K562 (cell line): ENCODE measurements at regions not wholly inside any gene's neighbourhood (a gene's known extent, or its start where the extent isn't known, plus 50 kb on each side); places are given as distances from the start of the nearest gene placed in this dataset.

Source experiments
- CBFA2T2 ChIP-seq: fragments of 450-650 bp; conservative IDR thresholded peaks from 2 replicates; pipeline ENCODE4 v1.6.1; 2017; ENCODE audit warnings: mild to moderate bottlenecking
- GTF2A2 ChIP-seq: IDR thresholded peaks from 2 replicates; pipeline ENCODE4 v1.6.1; 2016; ENCODE audit warnings: mild to moderate bottlenecking, missing genetic modification characterization, missing compliant biosample characterization
- L3MBTL2 ChIP-seq: fragments of 450-650 bp; IDR thresholded peaks from 2 replicates; pipeline ENCODE4 v1.6.1; 2016; ENCODE audit warnings: mild to moderate bottlenecking, moderate library complexity
- LEF1 ChIP-seq: fragments of 450-650 bp; IDR thresholded peaks from 2 replicates; pipeline ENCODE4 v1.6.1; 2016; ENCODE audit warnings: mild to moderate bottlenecking
- NFE2 ChIP-seq: IDR thresholded peaks from 2 replicates; pipeline ENCODE4 v1.6.1; 2014; ENCODE audit warnings: antibody characterized with exemption, low read depth
- SMARCC2 ChIP-seq: fragments of 450-650 bp; IDR thresholded peaks from 2 replicates; pipeline ENCODE4 v1.6.1; 2017; ENCODE audit warnings: antibody characterized with exemption, moderate library complexity, mild to moderate bottlenecking, low read depth
- SOX6 ChIP-seq: fragments of 450-650 bp; IDR thresholded peaks from 2 replicates; pipeline ENCODE4 v1.6.1; 2014; ENCODE audit warnings: mild to moderate bottlenecking
- TBL1XR1 ChIP-seq, 2 experiments: IDR thresholded peaks; 2 replicates each; pipeline ENCODE4 v1.6.1; 2012; ENCODE audit warnings: improper control_type of control experiment in 2 of 2, low read length in 2 of 2, mild to moderate bottlenecking in 1 of 2
- TF ChIP-seq, protein P1 (sequence below), 2 experiments: fragments of 450-650 bp; IDR thresholded peaks; 2 replicates each; pipeline ENCODE4 v1.6.1; 2018; ENCODE audit warnings: mild to moderate bottlenecking in 2 of 2, low read depth in 1 of 2; ENCODE audit not compliant: partially characterized antibody in 2 of 2
- TF ChIP-seq, protein P2 (sequence below): fragments of 250-450 bp; sonication (Bioruptor Pico); IDR thresholded peaks from 2 replicates; pipeline ENCODE4 v1.5.0; 2021
- TF ChIP-seq, protein P3 (sequence below): fragments of 450-650 bp; IDR thresholded peaks from 2 replicates; pipeline ENCODE4 v1.6.1; 2016; ENCODE audit warnings: mild to moderate bottlenecking, moderate library complexity

DNA sequence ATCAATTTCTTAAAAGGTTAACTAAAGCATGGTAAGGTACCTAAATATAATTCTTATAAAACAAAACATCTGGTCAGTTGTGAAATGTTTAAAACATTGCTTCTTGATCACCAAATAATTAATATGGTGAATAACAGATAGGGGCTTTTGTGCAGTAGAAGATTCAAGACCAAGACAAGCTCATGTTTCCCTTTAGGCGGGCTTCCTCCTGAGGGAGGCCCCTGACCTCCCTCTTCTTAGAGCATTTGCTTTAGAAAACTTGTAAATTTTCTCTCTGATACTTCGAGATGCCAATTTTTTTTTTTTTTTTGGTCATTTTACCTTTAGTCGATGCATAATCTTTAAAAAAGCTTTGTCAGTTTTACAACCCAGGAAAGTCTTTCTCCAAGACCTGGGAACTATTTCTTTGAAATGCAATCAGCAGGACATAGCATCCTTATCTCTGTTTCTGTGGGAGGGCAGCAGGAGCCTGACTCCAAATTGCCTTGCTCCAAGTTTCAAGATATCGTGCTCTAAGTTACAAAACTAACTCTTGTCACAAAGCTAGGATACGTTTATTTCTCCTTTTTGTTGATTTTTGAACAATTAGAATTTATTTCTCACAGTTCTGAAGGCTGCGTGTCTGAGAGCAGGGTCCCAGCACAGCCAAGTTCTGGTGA lies 66.6 kb upstream of the BICD1 start (continued):
- TF ChIP-seq, protein P1, sequence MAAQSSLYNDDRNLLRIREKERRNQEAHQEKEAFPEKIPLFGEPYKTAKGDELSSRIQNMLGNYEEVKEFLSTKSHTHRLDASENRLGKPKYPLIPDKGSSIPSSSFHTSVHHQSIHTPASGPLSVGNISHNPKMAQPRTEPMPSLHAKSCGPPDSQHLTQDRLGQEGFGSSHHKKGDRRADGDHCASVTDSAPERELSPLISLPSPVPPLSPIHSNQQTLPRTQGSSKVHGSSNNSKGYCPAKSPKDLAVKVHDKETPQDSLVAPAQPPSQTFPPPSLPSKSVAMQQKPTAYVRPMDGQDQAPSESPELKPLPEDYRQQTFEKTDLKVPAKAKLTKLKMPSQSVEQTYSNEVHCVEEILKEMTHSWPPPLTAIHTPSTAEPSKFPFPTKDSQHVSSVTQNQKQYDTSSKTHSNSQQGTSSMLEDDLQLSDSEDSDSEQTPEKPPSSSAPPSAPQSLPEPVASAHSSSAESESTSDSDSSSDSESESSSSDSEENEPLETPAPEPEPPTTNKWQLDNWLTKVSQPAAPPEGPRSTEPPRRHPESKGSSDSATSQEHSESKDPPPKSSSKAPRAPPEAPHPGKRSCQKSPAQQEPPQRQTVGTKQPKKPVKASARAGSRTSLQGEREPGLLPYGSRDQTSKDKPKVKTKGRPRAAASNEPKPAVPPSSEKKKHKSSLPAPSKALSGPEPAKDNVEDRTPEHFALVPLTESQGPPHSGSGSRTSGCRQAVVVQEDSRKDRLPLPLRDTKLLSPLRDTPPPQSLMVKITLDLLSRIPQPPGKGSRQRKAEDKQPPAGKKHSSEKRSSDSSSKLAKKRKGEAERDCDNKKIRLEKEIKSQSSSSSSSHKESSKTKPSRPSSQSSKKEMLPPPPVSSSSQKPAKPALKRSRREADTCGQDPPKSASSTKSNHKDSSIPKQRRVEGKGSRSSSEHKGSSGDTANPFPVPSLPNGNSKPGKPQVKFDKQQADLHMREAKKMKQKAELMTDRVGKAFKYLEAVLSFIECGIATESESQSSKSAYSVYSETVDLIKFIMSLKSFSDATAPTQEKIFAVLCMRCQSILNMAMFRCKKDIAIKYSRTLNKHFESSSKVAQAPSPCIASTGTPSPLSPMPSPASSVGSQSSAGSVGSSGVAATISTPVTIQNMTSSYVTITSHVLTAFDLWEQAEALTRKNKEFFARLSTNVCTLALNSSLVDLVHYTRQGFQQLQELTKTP (IDR thresholded peaks at IDR 0.05; ENCODE audit: low read depth in 1 of 2, partially characterized antibody in 2 of 2) = no peak
- TF ChIP-seq CBFA2T2 (peak; percentile 16; the same call in 1 of the 2 replicates), LEF1 (peak; percentile 57; the same call in 1 of the 2 replicates), TBL1XR1 (IDR thresholded peaks at IDR 0.05; ENCODE audit: low read length in 2 of 2) (peak in 1 of 2 experiments; percentile 7; a peak in 1 of 4 replicates), GTF2A2 (no peak), L3MBTL2 (peak; percentile 41; the same call in 1 of the 2 replicates), SMARCC2 (peak; percentile 41; the same call in 1 of the 2 replicates), SOX6 (peak; percentile 48; the same call in 1 of the 2 replicates), NFE2 (no peak)
- TF ChIP-seq, protein P2, sequence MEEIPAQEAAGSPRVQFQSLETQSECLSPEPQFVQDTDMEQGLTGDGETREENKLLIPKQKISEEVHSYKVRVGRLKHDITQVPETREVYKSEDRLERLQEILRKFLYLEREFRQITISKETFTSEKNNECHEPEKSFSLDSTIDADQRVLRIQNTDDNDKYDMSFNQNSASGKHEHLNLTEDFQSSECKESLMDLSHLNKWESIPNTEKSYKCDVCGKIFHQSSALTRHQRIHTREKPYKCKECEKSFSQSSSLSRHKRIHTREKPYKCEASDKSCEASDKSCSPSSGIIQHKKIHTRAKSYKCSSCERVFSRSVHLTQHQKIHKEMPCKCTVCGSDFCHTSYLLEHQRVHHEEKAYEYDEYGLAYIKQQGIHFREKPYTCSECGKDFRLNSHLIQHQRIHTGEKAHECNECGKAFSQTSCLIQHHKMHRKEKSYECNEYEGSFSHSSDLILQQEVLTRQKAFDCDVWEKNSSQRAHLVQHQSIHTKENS (CRISPR knock-in tag) = no peak
- TF ChIP-seq, protein P3, sequence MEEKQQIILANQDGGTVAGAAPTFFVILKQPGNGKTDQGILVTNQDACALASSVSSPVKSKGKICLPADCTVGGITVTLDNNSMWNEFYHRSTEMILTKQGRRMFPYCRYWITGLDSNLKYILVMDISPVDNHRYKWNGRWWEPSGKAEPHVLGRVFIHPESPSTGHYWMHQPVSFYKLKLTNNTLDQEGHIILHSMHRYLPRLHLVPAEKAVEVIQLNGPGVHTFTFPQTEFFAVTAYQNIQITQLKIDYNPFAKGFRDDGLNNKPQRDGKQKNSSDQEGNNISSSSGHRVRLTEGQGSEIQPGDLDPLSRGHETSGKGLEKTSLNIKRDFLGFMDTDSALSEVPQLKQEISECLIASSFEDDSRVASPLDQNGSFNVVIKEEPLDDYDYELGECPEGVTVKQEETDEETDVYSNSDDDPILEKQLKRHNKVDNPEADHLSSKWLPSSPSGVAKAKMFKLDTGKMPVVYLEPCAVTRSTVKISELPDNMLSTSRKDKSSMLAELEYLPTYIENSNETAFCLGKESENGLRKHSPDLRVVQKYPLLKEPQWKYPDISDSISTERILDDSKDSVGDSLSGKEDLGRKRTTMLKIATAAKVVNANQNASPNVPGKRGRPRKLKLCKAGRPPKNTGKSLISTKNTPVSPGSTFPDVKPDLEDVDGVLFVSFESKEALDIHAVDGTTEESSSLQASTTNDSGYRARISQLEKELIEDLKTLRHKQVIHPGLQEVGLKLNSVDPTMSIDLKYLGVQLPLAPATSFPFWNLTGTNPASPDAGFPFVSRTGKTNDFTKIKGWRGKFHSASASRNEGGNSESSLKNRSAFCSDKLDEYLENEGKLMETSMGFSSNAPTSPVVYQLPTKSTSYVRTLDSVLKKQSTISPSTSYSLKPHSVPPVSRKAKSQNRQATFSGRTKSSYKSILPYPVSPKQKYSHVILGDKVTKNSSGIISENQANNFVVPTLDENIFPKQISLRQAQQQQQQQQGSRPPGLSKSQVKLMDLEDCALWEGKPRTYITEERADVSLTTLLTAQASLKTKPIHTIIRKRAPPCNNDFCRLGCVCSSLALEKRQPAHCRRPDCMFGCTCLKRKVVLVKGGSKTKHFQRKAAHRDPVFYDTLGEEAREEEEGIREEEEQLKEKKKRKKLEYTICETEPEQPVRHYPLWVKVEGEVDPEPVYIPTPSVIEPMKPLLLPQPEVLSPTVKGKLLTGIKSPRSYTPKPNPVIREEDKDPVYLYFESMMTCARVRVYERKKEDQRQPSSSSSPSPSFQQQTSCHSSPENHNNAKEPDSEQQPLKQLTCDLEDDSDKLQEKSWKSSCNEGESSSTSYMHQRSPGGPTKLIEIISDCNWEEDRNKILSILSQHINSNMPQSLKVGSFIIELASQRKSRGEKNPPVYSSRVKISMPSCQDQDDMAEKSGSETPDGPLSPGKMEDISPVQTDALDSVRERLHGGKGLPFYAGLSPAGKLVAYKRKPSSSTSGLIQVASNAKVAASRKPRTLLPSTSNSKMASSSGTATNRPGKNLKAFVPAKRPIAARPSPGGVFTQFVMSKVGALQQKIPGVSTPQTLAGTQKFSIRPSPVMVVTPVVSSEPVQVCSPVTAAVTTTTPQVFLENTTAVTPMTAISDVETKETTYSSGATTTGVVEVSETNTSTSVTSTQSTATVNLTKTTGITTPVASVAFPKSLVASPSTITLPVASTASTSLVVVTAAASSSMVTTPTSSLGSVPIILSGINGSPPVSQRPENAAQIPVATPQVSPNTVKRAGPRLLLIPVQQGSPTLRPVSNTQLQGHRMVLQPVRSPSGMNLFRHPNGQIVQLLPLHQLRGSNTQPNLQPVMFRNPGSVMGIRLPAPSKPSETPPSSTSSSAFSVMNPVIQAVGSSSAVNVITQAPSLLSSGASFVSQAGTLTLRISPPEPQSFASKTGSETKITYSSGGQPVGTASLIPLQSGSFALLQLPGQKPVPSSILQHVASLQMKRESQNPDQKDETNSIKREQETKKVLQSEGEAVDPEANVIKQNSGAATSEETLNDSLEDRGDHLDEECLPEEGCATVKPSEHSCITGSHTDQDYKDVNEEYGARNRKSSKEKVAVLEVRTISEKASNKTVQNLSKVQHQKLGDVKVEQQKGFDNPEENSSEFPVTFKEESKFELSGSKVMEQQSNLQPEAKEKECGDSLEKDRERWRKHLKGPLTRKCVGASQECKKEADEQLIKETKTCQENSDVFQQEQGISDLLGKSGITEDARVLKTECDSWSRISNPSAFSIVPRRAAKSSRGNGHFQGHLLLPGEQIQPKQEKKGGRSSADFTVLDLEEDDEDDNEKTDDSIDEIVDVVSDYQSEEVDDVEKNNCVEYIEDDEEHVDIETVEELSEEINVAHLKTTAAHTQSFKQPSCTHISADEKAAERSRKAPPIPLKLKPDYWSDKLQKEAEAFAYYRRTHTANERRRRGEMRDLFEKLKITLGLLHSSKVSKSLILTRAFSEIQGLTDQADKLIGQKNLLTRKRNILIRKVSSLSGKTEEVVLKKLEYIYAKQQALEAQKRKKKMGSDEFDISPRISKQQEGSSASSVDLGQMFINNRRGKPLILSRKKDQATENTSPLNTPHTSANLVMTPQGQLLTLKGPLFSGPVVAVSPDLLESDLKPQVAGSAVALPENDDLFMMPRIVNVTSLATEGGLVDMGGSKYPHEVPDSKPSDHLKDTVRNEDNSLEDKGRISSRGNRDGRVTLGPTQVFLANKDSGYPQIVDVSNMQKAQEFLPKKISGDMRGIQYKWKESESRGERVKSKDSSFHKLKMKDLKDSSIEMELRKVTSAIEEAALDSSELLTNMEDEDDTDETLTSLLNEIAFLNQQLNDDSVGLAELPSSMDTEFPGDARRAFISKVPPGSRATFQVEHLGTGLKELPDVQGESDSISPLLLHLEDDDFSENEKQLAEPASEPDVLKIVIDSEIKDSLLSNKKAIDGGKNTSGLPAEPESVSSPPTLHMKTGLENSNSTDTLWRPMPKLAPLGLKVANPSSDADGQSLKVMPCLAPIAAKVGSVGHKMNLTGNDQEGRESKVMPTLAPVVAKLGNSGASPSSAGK = 0 out of 2 replicates have a peak, but pooled peaks have one; percentile 30
